Embryonic facial prominence (tissue), 1 donor: ENCODE measurements at regions not wholly inside any gene's neighbourhood (a gene's known extent, or its start where the extent isn't known, plus 50 kb on each side); places are given as distances from the start of the nearest gene placed in this dataset.

ENCODE experiments used
- DNase-seq: peaks from one replicate; pipeline ENCODE4 v3.0.0-alpha.2; 2016; ENCODE audit errors: extremely low spot score

GRCh38 chr1:36687312-36687711 lies 204.6 kb upstream of the CSF3R start:
- DNase-seq: no peak

- DNase-seq: no peak
Observed at GRCh38 chr1:36675931-36676562, 193.3 kb upstream of the CSF3R start.

GRCh38 chr1:36675106-36675505 lies 192.4 kb upstream of the CSF3R start:
- DNase-seq: no peak

- no peak for DNase-seq
Observed at GRCh38 chr1:36673202-36673601, 190.5 kb upstream of the CSF3R start.

GRCh38 chr1:36669262-36669661 lies 186.5 kb upstream of the CSF3R start:
- no peak for DNase-seq

GRCh38 chr1:36667836-36668235 lies 185.1 kb upstream of the CSF3R start:
- DNase-seq: no peak

GRCh38 chr1:36667256-36667655 lies 184.5 kb upstream of the CSF3R start:
- DNase-seq: no peak

GRCh38 chr1:36665478-36666080 lies 182.9 kb upstream of the CSF3R start:
- DNase-seq: no peak

GRCh38 chr1:36664571-36665287 lies 182.0 kb upstream of the CSF3R start:
- no peak for DNase-seq

GRCh38 chr1:36663772-36664430 lies 181.2 kb upstream of the CSF3R start:
- no peak for DNase-seq

- no peak for DNase-seq
Observed at GRCh38 chr1:36658838-36659237, 176.1 kb upstream of the CSF3R start.

GRCh38 chr1:36657826-36658225 lies 175.1 kb upstream of the CSF3R start:
- DNase-seq: no peak

GRCh38 chr1:36656838-36657237 lies 174.1 kb upstream of the CSF3R start:
- no peak for DNase-seq

- no peak for DNase-seq
Observed at GRCh38 chr1:36656271-36656670, 173.6 kb upstream of the CSF3R start.

GRCh38 chr1:36654586-36654985 lies 171.9 kb upstream of the CSF3R start:
- no peak for DNase-seq

- no peak for DNase-seq
Observed at GRCh38 chr1:36653850-36654249, 171.1 kb upstream of the CSF3R start.

GRCh38 chr1:36652586-36652985 lies 169.9 kb upstream of the CSF3R start:
- DNase-seq: no peak

GRCh38 chr1:36652011-36652410 lies 169.3 kb upstream of the CSF3R start:
- DNase-seq: no peak

- DNase-seq: no peak
Observed at GRCh38 chr1:36651176-36651910, 168.6 kb upstream of the CSF3R start.

GRCh38 chr1:36650200-36651065 lies 167.7 kb upstream of the CSF3R start:
- no peak for DNase-seq

GRCh38 chr1:36645867-36646266 lies 163.2 kb upstream of the CSF3R start:
- no peak for DNase-seq
